ENCODE measurements at regions not wholly inside any gene's neighbourhood (a gene's known extent, or its start where the extent isn't known, plus 50 kb on each side); places are given as distances from the start of the nearest gene placed in this dataset.

DNA sequence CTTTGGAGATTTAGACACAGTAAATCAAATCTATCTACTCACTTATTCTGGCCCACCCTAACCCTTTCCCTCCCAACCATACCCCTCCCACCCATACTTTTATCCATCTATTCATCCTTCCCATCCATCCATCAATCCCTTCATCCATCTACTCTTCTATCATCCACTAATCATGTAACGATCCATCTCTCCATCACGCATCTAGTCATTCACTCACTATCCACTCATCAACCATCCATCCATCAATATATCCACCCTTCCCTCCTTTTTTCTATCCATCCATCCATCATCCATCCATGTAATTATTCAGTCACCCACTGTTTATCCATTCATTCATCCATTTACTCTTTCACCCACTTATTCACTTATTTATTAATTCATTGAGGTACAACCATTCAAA lies 74.0 kb downstream of the FOXD2 start:
- H3K36me3 ChIP-seq (ENCODE audit: control insufficient read depth in 2 of 4, insufficient read depth in 4 of 4, low read length in 3 of 4): no peaks in the 10 kb centered on the region
- no peak overlapping the region for H2AFZ ChIP-seq (ENCODE audit: low read length)
- no peak overlapping the region for H2BK20ac ChIP-seq (ENCODE audit: low read length)
- H3K4me2 ChIP-seq (ENCODE audit: insufficient read depth in 1 of 2, low read depth in 2 of 2, low read length in 2 of 2): no peak overlapping the region
- 94 to 100% methylated on average over 2 of the region's 2 CpGs for WGBS, 2 experiments (ENCODE audit: extremely low coverage in 1 of 2, insufficient coverage in 1 of 2, insufficient read length in 1 of 2, insufficient replicate concordance in 2 of 2, low coverage in 1 of 2, low lambda C conversion rate in 2 of 2, missing lambda C conversion rate in 1 of 2)
- DNase-seq (ENCODE audit: low read depth in 1 of 2, low spot score in 2 of 2) (no peak), FAIRE-seq (no peak)
- H4K5ac ChIP-seq (ENCODE audit: insufficient read length, low read depth, low read length): no peak overlapping the region
- no peak overlapping the region for H2BK12ac ChIP-seq (ENCODE audit: low read depth, low read length)
- no peak overlapping the region for H3K4ac ChIP-seq (replicated peaks; ENCODE audit: insufficient read length, low read depth, low read length)
- H2BK15ac ChIP-seq (ENCODE audit: low read length): no peak overlapping the region
- no peak overlapping the region for H3K23ac ChIP-seq (ENCODE audit: insufficient read length)
- POLR2A ChIA-PET (ENCODE audit: partially characterized antibody): interaction anchor here (1.2 kb wide), 1 partner anchor 13 kb away, joined by 3 read pairs; no protein-coding TSS in a partner anchor
- no peak overlapping the region for H3K4me3 ChIP-seq (ENCODE audit: extremely low read depth in 1 of 4, insufficient read depth in 2 of 4, low read depth in 3 of 4, low read length in 4 of 4)
- no peak overlapping the region for H2AK5ac ChIP-seq (ENCODE audit: low read depth, low read length)
- no peak overlapping the region for H2BK5ac ChIP-seq (ENCODE audit: low read depth, low read length)
- H3K27me3 ChIP-seq (replicated peaks in 1 of 4; ENCODE audit: control insufficient read depth in 3 of 4, extremely low read depth in 1 of 4, insufficient read depth in 3 of 4, low read length in 3 of 4): peaks cover 18 to 36% (median 33%) of the 10 kb centered on the region in 4 experiments
- H3K79me1 ChIP-seq (ENCODE audit: low read depth, low read length): no peaks in the 10 kb centered on the region
- H3K23me2 ChIP-seq (ENCODE audit: low read depth, low read length): peaks cover 13% of the 10 kb centered on the region; the same call in 1 of the 2 replicates
- H3K18ac ChIP-seq (ENCODE audit: extremely low read depth, low read length): no peak overlapping the region
- CTCF ChIA-PET (ENCODE audit: partially characterized antibody): interaction anchor here (0.7 kb wide), 1 partner anchor 55 kb away, joined by 3 read pairs; no protein-coding TSS in a partner anchor
- H3K9ac ChIP-seq (replicated peaks in 1 of 4; ENCODE audit: extremely low read depth in 1 of 4, low read depth in 3 of 4, low read length in 3 of 4): no peak overlapping the region
- peaks cover 0 to 7% of the 10 kb centered on the region in 2 experiments; a peak in 1 of 4 replicates for H3K9me3 ChIP-seq (ENCODE audit: insufficient read depth in 2 of 2, low read depth in 1 of 2, low read length in 1 of 2)
- H2BK120ac ChIP-seq (replicated peaks; ENCODE audit: low read depth, low read length): no peak overlapping the region
- H3K14ac ChIP-seq (ENCODE audit: insufficient read length): no peak overlapping the region
- H3K27ac ChIP-seq (ENCODE audit: low read depth, low read length): no peak overlapping the region
- H3K4me1 ChIP-seq (replicated peaks in 1 of 4; ENCODE audit: control insufficient read depth in 3 of 4, insufficient read depth in 4 of 4, low read length in 3 of 4): peaks cover 0 to 5% (median 2%) of the 10 kb centered on the region in 4 experiments; a peak in 3 of 7 replicates
- no peaks in the 10 kb centered on the region for H3K79me2 ChIP-seq (ENCODE audit: control insufficient read depth in 1 of 2, insufficient read depth in 2 of 2, low read length in 2 of 2)
- H3K56ac ChIP-seq (replicated peaks; ENCODE audit: insufficient read length, low read depth, low read length): peak overlapping the region; percentile 21
- H4K20me1 ChIP-seq (replicated peaks in 1 of 2; ENCODE audit: control insufficient read depth in 1 of 2, insufficient read depth in 2 of 2, low read length in 2 of 2): no peaks in the 10 kb centered on the region
- no peak overlapping the region for H4K8ac ChIP-seq (ENCODE audit: extremely low read depth, insufficient read depth, low read length)
- no peak overlapping the region for H4K91ac ChIP-seq (replicated peaks; ENCODE audit: insufficient read length, low read length)
- TF ChIP-seq ZNF274 (IDR thresholded peaks at IDR 0.05; ENCODE audit: borderline replicate concordance, extremely low read depth, low read length) (no peak), RNF2 (IDR thresholded peaks at IDR 0.05; ENCODE audit: borderline replicate concordance, low read depth, low read length, missing control alignments, poor library complexity, severe bottlenecking) (no peak), SUZ12 (IDR thresholded peaks at IDR 0.05; ENCODE audit: low read length) (no peak), JUND (IDR thresholded peaks at IDR 0.05; ENCODE audit: low read length) (no peak), RFX5 (IDR thresholded peaks at IDR 0.05; ENCODE audit: borderline replicate concordance, low read depth, low read length) (no peak), MAFK (IDR thresholded peaks at IDR 0.05; ENCODE audit: low read depth, low read length) (no peak), BACH1 (IDR thresholded peaks at IDR 0.05; ENCODE audit: low read length) (no peak), SP2 (IDR thresholded peaks at IDR 0.05; ENCODE audit: low read length) (no peak), EZH2 (IDR thresholded peaks at IDR 0.05; ENCODE audit: low read depth, low read length, severe bottlenecking) (no peak), KDM4A (IDR thresholded peaks at IDR 0.05; ENCODE audit: low read depth, low read length, severe bottlenecking) (no peak), KDM1A (IDR thresholded peaks at IDR 0.05; ENCODE audit: borderline replicate concordance, low read length) (no peak), ASH2L (IDR thresholded peaks at IDR 0.05; ENCODE audit: low read length) (no peak), EP300 (IDR thresholded peaks at IDR 0.05; ENCODE audit: borderline replicate concordance in 1 of 2, low read depth in 2 of 2, low read length in 2 of 2) (no peak), SIN3A (conservative IDR thresholded peaks at IDR 0.05 in 1 of 2, IDR thresholded peaks at IDR 0.05 in 1 of 2; ENCODE audit: low read depth in 1 of 2, low read length in 2 of 2) (no peak)

Measured in H1 (cell line).